Effector CD8-positive, alpha-beta T cell (primary cell): ENCODE measurements at regions not wholly inside any gene's neighbourhood (a gene's known extent, or its start where the extent isn't known, plus 50 kb on each side); places are given as distances from the start of the nearest gene placed in this dataset.
"Not testable (repeated sequence)": the region's sequence is repeated elsewhere in the genome, so short reads cannot be mapped to it uniquely, and the experiment has no call there.

ENCODE experiments used
- DNase-seq: peaks from one replicate; lab custom pipeline; 2025; lab: John Stamatoyannopoulos, UW

DNA sequence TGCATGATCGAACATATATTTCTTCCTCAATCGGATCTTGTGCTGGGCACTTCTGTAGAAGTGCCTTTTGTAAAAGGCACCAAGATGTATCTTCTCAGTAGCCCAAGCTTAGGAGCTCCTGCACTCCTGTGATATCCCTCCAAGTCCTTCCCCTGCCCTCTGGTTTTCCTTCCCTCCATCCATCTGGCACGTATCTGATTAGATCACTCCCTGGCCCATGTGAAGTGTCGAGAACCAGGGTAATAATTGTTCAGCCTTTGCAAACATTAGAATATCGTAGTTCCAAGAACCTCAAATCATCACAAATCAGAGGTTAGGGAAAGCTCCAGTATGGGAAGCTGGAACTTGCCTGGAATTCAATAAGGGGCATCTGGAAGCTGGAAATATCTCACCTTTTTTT lies 221.1 kb upstream of the AUTS2 start:
- no peak for DNase-seq

DNA sequence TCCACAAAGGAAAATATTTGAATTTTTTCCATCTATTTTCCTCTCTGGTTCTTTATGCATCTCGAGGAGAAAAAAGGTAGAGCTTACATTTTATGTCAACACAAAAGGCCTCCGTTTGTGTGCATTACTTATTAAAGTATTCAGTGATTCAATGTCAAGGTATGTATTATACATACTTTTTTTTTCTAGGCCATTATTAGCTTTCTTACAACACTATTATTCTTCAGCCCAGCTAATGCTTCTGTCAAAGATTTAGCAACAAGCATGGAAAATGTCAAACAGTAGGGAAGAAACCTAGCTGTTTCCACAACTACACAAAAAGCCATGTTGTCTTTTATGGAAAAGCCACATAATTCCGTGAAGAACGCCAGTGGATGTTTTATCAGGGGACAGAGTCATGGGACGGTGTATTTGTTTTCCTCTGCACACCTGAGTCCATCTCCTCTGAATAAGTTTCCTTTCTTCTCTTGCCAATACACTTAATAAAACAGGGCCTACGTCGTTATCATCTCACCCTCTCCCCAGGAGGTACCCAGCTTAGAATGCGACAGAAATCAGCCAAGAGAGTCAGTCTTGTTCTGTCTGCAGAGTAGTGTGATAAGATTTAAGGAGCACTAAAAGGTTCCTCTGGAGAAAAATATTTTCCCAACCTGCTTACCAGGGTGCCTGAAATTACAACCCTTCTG lies 209.7 kb upstream of the AUTS2 start:
- no peak for DNase-seq

DNA sequence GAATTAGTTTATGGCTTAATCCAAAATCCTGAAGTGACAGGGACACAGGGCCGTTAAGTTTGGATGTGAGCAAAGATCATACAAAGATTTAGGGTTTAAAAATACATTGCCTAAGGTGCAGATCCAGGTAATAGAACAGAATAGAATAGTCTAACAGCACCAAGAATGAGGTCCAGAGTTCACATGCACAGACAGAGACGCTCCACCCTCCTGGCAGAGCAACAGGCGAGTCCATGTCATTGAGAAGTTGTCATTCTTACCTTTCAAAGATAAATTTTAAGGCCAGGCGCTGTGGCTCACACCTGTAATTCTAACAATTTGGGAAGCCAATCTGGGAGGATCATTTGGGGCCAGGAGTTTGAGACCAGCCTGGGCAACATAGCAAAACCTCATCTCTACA lies 209.1 kb upstream of the AUTS2 start:
- no peak for DNase-seq

DNA sequence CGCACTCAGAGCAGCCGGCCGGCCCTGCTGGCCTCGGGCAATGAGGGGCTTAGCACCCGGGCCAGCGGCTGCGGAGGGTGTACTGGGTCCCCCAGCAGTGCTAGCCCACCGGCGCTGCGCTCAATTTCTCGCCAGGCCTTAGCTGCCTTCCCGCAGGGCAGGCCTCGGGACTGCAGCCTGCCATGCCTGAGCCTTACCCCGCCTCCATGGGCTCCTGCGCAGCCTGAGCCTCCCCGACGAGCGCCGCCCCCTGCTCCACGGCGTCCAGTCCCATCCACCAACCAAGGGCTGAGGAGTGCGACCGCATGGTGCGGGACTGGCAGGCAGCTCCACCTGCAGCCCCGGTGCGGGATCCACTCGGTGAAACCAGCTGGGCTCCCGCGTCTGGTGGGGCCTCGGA lies 204.4 kb upstream of the AUTS2 start:
- DNase-seq = not testable (repeated sequence)

DNA sequence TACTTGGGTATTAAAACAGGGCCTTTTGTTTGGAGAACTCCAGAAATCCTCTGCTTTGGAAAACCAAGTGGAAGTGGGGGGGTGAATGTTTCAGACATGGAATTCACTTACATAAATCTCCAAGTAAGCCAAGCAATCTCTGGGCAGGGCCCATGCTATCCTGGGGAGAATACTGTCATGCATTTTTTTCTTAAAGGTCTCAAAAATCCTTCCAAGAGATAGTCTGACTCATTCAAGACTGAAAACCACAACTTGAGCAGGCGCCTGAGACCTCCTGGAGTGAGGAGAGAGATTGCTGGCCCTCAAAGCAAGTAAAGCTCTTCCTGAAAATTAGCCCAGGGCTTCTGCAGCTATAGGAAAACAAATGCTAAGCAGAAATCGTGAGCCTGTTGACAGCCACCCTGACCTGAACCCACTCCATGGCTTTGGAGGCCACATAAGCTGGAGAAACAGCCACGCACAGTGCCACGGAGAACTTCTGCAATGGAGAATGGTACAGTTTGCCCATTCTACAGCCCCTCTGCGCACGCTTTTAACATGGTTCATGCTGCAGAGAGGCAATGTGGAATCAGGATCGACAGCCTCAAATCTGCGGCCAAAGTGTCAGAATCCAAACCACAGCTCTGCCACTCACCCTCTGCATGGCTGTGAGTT lies 203.1 kb upstream of the AUTS2 start:
- DNase-seq = no peak

DNA sequence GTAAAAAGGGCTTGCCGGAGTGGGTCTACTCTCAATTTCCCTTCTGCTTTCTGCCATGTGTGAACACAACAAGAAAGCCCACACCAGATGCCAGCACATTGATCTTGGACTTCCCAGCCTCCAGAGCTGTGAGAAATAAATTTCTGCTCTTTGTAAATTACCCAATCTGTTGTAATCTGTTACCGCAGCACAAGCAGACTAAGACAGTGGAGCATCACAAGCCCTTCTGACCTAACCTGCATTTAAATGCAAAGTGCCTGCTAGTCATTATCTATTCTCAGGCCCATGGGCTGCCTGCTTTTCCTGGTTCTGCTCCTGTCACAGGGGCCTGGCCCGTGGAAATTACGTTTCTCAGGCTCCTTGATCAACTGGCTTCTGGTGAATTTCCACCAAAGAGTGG lies 199.3 kb upstream of the AUTS2 start:
- DNase-seq = no peak

DNA sequence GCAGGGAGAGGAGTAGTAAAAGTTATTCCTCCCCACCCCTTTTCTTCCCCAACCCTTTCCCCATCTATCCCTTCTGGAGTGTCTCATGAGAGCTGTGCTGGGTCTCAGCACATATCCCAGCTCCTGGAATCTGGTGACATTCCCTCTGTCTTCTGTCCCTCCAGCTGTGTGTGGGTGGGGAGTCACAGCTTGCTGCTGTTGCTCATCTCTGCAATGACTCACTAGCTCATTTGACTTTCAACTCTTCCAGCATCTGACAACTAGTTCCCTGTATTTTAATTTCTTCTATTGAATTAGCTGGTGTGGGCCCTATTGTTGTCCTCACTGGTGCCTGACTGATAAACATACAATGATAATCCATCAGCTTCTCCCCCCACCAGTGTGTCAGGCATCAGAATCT lies 198.9 kb upstream of the AUTS2 start:
- DNase-seq = no peak

DNA sequence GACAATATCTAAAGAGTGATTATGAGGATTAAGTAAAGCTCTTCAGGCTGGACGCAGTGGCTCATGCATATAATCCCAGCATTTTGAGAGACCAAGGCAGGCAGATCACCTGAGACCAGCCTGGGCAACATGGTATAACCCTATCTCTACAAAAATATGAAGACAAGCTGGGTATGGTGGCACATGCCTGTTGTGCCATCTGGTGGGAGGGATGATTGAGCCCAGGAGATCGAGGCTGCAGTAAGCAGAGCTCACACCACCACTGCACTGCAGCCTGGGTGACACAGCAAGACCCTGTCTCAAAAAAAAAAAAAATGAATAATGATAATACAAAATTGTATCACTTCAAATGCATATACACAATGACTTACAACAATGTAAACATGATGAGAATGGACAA lies 195.6 kb upstream of the AUTS2 start:
- DNase-seq = no peak

DNA sequence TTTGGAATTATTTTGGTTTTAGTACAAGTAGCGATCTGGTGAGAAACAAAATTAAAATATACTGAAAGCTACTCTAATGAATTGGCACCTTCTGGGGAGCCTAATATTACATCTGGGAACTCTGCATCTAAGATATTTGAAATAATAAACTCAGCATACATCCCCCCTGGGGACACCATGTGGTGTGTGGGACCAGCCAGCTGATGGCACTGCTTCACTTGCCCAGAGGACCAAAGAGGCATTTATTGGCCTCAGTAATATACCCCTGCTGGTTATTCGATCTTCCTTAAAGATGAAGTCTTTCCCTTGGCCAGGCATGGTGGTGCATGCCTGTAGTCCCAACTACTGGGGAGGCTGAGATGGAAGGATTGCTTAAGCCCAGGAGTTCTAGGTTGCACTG lies 195.1 kb upstream of the AUTS2 start:
- no peak for DNase-seq

DNA sequence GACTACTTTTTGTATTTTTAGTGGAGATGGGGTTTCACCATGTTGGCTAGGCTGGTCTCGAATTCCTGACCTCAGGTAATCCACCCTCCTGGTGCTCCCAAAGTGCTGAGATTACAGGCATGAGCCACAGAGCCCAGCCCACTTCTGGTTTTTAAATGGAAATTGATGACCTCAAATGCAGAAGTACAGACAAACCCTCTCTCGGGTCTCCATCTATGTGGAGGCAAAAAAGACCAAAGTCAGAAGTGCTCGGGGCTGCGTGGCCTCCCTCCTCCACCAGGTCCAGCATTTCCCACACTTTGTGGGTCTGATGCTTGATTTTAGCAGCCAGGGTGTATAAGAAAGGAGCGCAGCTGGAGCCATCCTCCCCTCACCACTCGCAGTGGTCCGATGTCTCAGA lies 187.3 kb upstream of the AUTS2 start:
- DNase-seq = no peak

DNA sequence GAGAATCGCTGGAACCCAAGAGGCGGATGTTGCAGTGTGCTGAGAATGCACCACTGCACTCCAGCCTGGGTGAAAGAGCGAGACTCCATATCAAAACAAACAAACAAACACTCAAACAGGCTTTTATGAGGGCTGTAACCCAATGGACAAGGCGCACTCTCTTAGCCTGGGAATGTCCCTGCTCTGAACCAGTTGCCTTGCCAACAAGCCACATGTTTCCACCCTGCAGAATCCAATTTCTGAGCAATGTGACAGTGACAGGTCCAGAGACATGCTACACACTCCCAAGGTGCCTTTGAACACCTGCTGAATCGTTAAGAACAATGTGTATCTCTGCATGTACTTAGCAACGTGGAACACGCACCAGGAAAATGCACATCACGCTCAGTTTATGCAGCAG lies 186.8 kb upstream of the AUTS2 start:
- DNase-seq = no peak

DNA sequence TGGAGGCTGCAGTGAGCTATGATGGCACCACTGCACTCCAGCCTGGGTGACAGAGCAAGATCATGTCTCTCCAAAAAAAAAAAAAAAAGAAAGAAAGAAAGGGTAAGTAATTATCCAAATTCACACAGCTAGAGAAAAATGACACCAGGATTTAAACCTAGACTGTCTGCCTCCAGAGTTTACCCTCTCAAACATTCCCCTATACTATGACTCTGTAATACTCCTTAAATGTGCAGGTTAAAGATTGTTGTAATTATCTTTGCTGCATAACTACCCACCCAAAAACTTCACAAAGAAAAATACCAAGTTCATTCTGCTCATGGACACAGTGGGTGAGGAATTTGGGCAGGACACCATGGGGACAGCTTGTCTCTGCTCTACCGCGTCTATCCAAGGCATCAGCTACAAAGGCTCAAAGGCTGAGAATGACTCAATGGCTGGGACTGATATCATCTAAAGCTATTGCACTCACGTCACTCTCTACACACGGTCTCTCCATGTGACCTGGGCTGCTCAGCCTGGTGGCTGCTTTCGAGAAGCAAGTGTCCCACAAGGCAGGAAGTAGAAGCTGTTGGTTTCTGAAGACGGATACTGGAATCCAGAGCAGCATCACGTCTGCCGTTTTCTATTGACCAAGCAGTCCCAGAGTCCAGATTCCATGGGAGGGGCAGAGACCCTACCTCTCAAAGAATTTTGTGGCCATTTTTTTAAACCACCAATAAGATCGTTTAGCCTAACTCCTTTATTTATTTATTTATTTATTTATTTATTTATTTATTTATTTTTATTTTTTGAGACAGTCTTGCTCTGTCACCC lies 185.7 kb upstream of the AUTS2 start:
- DNase-seq = no peak

DNA sequence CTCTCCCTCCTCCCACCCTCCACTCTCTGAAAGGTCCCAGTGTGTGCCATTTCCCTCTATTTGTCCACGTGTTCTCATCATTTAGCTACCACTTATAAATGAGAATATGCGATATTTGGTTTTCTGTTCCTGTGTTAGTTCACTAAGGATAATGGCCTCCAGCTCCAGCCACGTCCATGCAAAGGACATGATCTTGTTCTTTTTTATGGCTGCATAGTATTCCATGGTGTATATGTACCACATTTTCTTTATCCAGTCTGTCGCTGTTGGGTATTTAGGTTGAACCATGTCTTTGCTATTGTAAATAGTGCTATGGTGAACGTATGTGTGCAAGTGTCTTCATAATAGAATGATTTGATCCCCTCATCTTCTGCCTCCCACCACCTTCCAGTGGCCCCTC lies 183.7 kb upstream of the AUTS2 start:
- DNase-seq = no peak

DNA sequence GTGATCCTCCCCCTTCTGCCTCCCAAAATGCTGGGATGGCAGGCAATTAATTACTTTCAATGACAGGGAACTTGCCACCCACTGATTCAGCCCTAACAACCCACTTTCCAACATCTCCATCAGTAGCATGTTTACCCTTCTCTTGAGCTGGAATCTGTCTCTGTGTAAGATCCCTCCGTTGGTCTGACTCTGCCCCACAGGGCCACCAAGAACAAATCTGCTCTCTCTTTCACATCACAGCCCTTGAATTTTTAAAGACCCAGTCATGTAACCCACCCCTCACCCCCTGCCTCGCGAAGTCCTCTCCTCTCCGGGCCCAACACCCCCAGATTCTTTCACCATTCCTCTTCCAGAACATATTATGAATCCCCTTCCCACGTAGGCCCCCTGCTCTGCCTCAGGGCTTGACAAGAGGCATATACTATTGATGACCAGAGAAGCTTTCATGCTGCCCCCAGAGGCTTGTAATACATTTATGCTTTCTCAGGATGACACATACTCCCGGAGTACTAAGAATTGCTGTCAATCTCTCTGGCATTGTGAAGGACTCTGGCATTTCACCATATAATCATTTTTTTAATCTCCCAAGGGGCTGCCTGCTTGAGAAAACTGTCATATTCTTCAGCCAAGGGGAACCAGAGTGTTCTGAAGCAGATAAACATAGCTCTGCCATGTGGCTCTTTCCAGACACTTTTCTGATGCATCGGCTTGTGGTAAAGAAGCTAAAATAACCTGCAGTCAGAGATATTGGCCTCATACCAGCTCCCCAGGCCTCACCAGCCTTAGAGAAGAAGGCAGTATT lies 179.2 kb upstream of the AUTS2 start:
- DNase-seq = no peak

DNA sequence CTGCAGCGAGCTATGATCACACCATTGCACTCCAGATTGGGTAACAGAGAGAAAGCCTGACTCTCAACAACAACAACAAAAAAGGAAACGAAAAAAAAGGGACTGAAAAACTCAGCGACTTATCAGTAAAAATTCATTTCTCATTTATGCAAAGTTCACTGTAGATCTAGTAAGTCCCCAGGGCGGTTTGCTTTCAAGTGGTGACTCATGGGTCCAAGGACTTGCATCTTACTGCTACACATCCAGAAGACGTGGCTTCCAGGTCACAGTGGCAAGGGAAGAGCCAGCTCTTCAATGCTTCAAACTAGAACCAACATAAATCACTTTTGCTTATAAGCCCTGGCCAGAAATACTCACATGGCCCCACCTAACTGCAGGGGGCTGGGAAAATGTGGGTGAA lies 178.3 kb upstream of the AUTS2 start:
- DNase-seq = no peak

DNA sequence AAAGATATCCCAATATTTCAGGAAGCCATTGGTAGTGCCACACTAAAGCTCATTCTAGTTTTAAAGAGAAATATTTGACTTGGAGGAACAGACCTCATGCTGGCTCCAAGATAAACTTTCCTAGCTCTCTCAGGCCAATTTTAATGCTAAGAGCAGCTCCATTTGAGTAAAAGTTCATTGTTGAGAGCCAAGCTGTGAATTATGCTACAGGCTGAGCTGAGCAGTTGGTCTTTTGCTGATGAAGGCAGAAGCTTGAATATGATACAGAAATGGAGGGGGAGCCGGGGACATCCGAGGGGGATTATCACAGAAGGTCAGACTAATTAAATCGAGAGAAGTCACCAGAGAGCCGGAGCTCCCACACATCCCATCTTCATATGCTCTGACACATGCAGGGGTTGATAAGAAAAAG lies 175.7 kb upstream of the AUTS2 start:
- DNase-seq = no peak

DNA sequence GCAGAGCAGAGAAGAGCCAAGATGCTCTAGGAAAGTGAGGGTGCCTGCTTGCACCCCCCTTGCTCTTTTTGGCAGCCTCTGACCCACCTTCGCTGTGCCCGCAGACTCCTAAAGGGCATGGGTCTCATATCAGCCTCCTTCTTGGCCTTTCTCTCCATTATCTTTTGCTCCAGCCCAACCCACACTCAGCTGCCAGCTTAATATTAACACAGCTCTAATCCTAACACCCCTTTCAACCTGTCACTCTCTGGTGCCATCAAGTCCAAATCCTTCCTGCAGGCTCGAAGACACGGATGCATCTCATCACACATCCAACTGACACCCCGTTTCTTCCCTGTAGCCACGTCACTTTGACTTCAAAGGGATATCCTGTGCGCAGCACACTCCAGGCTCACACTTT lies 171.6 kb upstream of the AUTS2 start:
- no peak for DNase-seq

DNA sequence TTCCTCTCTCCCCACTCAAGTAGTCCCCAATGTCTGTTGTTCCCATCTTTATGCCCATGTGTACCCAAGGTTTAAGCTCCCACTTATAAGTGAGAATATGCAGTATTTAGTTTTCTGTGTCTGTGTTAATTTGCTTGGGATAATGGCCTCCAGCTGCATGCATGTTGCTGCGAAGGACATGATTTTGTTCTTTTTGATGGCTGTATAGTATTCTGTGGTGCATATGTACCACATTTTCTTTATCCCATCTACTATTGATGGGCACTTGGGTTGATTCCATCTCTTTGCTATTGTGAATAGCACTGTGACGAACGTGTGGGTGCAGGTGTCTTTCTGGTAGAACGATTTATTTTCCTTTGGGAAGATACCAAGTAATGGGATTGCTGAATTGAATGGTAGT lies 170.2 kb upstream of the AUTS2 start:
- DNase-seq = no peak

DNA sequence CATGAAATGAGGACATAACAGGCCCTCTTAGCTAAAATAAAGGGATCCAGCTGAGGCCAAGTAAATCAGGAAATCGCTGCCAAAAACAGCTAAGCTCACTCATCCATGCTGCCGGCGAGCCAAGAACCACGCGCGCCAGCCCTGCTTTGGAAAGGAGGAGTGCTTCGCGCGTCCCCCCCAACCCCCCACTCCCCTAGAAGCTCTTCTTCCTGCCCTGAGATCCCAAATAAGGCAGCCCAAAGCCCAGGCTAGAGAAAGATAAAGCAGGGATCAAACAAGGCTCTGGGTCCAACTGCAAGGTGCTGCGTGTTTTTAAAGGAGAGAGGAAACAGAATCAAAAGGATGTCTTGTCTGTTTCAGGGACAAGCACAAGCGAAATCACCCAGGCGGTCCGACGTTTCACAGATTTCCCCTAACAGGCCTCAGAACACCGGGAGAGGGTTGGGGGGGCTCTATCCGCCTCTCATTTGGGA lies 168.3 kb upstream of the AUTS2 start:
- DNase-seq = no peak

DNA sequence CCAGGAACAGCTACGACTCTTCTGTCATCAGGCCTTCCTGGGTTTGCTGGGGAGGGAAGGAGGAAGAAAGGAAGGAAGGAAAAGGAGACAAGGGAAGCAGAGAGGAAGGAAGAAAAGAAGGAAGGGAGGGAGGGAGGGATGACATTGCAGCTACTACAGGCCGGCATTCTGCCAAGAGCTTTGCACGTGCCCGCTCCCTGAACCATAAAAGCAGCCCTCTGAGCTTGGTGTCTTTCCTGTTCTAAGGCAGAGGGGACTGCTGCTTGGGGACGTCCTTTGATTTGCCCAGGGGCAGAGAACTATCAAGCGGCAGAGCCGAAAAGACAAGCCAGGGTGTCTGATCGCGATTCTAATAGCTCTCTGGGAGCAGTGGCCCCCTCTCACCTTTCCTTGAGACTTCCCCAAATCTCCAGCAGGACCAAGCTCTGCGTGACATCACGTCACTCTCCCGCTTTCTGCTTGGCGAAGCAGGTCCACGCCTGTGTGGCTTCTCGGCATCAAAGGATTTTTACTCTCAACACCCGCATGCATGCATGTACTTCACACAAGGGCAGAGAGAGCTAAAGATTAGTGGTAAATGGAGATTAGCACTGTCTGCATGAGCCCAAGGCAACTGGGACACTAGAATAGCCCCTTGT lies 167.8 kb upstream of the AUTS2 start:
- no peak for DNase-seq

DNA sequence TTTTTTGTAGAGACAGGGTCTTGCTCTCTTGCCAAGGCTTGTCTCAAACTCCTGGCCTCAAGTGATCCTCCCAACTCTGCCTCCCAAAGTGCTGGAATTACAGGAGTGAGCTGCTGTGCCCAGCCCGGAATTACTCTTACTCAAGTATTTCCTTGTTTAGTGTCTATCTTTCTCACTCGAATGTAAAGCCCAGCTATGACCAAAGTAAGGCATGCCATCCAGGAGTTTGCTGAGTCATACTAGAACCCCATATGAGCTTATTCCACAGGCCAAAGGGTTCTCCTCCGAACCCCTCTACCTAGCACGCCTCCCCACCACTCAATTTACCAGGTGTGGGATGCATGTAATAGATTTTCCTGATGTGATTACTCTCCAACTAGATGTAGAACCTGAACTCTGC lies 166.6 kb upstream of the AUTS2 start:
- DNase-seq = no peak

DNA sequence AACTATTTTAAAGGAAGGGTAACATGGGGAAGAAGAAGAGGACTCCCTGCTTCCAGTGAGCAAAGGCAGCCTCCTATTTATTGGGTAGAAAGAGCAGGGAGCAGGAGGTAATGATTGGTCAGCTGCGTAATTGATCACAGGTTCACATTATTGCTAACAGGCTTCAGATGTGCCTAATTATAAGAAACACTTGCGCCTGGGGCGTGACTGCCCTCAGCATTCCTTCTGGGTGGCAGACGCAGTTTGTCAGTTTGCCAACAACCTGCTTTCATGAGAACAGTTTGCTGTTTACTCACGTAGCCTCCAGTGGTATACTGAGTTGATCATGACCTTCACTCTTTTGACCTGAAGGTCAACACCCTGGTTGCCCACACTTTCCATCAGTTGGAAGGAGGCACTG lies 166.0 kb upstream of the AUTS2 start:
- DNase-seq = not testable (repeated sequence)
